OCI-M1 (cell line): ENCODE measurements at regions not wholly inside any gene's neighbourhood (a gene's known extent, or its start where the extent isn't known, plus 50 kb on each side); places are given as distances from the start of the nearest gene placed in this dataset.

Source experiments
- DNase-seq: peaks from one replicate; lab custom pipeline; 2025; lab: John Stamatoyannopoulos, UW

DNA sequence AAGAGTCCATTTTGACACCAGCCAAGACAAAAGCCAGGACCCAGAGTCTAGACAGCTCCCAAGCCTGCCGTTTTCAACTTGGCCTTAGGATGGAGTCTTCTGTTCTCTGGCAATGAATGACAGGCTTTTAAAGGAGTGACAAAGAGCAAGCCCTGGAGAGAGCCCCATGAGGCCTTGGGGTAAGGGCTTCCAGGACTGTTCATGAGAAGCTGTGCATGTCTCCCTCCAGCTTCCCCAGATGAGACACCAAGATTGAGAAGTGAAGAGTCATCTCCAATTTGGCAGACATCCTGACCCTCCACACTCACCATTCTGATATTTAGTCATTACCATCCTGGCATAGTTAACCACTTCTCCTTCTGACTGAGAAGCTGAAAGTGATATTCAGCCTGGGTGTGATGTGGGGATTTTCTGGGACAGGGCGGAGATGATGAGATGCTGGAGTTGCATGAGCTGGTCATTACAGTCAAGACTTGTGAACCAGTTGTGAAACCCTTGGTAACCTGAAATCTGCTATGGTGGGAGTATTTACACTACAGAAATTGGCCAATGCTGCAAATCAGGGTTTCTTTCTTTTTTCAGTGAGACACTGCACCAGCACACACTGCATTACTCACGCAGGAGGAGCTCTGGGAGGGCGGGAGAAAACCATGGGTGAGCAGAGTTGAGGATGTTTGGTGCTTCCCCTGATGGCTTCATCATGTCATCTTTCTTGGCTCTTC lies 77.8 kb downstream of the VCPKMT start:
- peak; percentile 84 for DNase-seq

DNA sequence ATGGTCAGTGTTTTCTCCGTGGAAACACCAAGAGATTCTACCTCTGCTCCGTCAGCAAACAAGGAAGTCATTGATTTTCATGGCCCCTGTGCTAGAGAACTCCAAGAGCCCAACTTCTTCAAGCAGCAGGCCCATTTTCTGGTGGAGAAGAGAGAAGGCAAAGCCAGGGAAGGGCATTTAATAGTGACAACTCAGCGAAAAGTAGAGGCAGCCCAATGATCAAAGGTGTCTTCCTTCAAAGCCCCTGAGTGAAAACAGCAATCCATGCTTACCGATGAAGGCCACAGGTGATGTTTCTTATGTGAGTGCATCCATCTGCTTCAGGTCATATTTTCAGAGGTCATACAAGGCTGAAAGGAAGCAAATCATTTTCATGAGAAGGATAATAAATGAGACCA lies 77.3 kb downstream of the VCPKMT start:
- DNase-seq, result no peak

DNA sequence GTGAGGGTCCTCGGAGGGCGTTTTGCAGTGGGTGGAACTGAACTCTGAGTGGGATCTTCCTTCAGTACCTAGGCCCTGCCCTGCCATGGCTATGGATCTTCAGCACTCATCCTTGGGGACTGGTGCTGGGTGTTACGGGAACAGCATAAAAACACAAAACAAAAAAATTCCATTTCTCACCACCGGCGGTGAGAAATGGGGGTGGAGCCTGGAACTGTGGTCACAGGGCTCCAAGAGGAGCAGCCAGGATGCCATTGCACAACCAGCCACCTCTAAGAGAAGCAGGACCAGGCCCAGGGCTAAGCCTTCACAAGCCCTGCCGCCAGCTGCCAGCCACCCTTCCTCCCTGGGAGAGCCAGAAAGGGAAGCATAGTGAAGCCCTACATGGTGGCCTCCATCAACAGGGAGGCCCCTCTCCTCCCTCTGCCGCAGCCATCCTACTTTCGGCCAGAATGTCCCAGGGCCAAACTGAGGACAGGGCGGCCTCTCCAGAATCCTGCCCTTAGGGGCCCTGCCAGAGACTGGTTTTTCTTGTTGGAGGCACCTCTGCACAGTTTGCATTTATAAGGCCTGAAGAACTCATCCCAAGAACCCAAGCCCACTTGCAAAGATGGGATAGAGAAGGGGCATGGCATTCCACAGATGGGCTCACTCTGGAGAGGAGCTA lies 76.5 kb downstream of the VCPKMT start:
- no peak for DNase-seq

DNA sequence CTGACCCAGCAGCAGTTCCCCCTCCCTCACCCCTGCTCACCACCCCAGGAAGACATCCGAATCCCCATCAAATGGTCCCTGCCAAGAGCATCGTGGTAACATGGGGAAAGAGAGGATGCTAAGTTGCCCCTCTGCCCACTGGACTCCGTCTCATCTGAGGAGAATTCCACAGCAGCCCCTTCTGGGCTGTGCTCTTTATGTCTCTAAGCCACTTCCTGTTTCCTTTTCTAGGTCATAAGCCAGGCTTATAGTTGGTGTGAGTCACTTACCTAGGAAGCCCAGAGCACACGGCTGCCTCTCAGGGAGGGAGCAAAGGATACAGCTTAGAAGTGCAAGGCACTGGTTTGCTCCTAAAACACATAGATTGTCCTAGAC lies 76.0 kb downstream of the VCPKMT start:
- peak; percentile 27 for DNase-seq

DNA sequence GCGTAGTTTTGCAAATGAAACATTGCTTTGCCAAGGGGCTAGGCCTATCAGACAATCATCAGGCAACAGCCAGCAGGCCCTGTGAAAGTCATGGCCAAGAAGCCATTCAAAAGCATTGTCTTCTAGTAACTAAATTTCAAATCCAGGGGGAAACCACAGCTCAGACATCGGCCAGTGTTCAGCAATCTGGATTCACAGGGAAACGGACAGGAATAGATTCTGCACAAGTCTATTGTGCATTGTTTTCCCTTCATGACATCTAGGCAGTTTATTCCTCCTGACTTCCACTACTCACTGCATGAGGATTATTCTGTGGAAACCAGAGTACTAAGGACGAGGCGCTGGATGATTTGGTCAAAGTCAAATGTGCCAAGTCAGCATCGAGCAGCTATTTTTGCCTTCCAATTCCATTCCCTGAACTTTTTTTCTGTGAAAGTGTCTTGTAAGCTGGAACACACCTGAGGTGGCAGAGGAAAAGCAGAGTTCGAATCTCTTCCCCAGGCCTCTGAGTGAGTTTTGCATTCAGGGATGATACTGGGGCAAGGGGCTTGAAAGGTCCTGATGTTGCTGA lies 75.4 kb downstream of the VCPKMT start:
- no peak for DNase-seq

DNA sequence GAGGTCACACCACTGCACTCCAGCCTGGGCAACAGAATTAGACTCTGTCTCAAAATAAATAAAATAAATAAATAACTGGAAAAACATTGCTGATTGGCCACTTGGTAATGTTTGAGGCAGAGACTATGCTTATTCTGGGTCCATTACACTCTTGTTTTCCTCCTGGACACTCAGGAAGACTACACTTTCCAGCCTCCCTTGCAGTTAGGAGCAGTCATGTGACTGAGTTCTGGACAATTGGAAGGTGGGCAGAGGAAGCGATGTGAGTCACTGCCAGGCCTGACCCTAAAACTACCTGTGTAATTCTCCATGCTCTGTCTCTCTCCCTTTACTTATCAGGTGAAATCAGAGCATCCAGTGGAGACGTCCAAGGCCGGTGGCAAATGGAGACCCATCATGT lies 74.4 kb downstream of the VCPKMT start:
- no peak for DNase-seq

DNA sequence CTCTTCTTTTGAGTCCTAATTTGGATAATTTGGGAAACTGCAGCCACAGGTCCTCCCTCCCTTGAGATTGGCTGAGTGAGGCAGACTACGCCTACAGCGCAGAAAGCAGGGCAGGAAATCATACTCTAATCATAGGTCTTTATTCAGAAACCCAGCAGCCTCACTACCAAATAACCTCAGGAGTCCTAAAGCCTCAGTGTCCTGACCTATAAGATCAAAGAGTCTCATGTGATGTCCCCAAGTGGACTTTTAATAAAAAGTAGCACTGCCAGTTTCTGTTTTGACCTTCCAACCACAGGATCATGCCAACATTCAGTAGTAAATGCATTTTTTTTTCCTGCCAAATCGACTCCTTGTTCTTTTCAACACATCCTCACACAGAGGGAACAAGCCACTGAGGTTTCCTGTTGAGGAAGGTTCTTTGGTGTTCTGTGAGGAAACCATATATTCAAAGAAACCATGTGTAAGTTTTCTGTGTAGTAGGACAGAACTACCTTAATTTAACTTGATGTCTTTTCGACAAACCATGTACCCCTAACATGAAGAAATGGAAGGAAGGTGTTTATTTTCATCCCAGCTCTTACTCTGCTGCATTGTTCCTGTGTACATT lies 72.2 kb downstream of the VCPKMT start:
- DNase-seq, result no peak

DNA sequence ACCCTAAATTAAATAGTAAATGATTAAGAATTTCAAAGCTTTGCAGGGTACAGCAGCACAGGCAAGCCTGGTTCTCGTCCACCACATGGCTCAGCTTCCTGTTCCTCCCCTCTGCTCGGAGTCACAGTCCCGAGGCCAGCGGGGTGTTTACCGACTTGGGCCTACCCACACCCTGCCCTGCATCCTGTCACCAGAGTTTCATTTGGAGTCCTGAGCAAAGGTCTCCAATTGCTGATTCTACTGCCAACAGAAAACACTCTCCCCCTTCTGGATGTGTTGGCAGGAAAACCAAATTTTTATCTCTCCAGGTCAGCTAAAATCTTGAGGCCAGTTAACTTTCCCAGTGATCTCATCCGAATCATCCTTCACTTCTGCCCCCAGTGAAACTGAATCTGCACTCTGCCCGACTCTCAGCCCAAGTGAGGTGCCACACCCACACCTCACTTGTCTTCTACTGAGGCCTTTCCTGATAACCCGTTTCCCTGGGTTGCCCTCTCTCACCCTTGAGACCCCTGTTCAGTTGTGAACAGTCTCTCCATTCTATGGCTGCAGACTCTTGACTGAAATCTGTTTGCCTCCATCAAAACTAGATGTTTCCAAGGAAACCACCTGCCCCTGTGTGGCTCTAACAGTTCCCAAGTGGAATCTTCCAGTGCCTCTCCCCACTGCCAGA lies 71.2 kb downstream of the VCPKMT start:
- DNase-seq, result peak; percentile 26

DNA sequence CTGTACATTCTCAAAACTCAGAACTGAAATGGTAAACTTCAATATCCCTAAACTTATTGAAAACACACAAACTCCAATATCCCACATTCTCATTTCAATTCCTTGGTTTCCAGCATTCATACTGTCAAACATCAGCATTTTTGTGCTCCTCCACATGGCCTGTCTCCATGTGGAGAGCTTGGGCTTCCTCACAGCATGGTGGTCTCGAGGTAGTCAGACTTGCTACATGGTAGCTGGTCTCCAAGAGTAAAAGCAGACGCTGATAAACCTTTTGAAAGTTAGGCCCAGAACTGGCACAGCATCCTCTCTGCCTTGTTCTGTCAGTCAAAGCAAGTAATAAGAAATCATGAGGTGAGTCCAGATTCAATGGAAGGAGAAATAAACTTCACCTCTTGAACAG lies 70.5 kb downstream of the VCPKMT start:
- DNase-seq, result no peak

DNA sequence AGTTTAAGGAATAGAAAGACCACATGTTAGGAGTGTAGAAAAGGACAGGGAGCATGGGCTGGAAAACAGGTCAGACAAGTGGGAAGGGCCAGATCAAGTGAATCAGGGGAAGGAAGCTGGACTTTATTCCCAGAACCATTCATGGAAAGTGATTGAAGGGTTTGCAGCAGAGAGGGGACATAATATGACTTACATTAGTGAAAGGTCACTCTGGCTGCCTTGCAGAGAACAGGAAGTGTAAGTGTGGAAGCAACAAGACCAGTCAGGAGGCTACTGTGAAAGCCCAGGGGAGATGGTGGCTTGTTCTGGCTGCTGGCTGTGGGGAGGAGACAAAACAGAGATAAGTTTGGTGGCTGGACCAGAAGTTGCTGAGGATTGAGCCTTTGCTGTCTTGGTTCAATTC lies 69.1 kb downstream of the VCPKMT start:
- DNase-seq, result peak; percentile 21

DNA sequence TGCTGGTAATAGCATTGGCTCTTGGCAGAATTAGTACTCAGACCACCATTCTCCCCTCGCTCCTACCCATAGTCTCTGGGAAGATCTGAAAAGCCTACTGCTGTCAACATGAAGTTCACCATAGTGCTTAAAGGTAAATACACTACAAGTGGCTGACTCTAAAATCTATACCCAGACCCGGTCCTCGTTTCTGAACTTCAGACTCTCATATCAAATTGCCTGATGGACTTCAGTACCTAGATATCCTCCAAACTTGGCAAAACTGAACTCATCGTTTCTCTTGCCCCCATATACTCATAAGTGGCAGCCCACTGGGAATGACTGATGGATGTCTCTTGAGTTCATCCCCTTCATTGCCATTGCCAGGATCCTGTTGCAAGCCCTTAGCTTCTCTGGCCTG lies 67.3 kb downstream of the VCPKMT start:
- no peak for DNase-seq

DNA sequence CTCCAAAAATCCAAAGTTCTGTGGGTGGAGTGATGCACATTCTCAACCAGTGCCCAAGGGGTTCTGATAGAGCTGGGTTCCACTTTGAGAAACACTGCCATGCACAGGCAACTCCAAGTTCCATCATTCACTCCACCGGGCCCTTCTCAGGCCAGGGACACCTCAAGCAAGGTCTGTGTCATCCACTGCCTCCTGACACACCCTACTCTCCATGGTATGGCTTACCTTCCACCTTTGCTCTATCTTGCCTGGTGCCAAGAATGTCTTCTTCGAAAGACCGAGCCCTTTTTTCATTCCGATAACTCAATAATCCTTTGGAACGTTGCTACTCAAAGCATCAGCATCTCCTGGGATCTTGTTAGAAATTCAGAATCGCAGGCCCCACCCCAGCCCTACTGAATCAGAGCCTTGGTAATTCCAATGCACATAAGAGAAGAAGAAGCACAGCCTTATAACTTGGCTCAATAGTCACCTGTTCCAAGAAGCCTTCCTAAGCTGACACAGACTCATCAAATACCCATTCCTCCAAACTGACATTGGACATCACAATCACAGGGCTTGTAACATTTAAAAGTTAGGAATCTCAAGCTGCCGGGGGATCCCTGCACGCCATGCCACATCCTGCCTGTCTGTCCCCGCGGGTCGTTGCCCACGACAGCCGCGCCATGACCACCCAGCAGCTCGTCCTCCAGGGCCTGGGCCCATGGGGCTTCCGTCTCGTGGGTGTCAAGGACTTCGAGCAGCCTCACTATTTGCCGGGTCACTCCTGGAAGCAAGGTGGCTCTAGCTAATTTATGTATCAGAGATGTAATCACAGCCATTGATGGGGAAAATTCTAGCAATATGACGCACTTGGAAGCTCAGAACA lies 66.4 kb downstream of the VCPKMT start:
- no peak for DNase-seq

DNA sequence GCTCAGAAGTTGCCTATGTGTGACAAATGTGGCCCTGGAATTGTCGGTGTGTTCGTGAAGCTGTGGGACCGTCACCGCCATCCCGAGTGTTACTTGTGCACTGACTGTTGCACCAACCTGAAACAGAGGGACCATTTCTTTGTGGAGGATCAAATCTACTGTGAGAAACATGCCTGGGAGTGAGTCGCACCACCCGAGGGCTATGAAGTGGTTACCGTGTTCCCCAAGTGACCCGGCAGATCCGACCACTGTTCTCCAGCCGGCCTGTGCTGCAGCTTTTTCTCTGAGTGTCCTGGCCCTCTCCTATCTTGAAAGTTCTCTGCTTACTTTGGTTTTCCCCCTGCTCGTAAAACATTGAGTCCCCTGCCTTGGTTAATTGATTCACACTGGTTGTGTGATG lies 65.3 kb downstream of the VCPKMT start:
- no peak for DNase-seq

DNA sequence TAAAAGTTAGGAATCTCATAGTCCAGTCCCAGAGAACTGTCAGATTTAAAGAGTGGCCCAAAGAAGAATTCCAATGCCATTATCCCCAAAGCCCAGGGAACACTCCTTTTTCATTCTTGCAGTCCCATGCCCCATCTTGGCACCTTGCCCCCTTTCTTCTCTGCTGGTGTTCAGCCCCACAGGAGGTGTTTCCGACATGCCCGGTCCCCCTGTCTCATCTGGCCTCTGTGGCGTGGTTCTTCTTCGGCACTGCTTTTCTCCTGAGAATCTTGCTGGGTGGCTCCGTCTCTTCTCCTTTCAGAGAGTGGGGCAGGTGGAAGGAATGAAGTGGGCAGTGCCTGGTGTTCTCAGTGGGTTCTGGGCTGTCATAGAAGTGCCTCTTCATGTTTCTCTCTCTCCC lies 64.7 kb downstream of the VCPKMT start:
- no peak for DNase-seq

DNA sequence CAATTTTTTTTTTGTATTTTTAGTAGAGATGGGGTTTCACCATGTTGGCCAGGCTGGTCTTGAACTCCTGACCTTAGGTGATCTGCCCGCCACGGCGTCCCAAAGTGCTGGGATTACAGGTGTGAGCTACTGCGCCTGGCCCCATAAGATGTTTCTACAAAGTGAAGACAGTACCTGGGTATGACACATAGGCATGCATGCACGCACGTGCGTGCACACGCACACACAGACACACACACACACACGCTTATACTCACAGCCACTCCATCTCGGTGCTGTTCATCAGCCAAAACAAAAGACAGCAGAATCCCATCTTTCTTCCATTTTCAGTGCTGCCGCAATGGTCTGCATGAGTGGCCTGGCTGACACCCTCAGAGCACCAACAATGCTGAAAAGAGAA lies 63.9 kb downstream of the VCPKMT start:
- DNase-seq, result no peak

DNA sequence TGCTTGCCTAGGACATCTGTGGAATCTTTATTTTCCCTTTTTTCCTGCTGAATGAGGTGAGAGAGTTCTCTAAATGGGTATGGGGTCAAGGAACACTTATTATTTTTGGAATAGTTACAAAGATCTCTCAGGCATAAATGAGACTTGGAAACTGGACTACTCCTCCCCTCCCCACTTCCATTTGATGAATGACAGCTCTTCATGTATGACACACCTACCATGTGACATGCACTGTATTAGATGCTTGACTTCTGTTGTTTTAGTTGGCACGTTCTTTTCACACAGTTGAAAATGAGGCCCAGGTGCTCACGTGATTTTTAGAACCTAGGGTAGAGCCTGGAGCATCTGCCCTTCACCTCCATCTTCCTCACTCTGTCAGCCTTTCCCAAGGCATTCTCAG lies 62.4 kb downstream of the VCPKMT start:
- no peak for DNase-seq

DNA sequence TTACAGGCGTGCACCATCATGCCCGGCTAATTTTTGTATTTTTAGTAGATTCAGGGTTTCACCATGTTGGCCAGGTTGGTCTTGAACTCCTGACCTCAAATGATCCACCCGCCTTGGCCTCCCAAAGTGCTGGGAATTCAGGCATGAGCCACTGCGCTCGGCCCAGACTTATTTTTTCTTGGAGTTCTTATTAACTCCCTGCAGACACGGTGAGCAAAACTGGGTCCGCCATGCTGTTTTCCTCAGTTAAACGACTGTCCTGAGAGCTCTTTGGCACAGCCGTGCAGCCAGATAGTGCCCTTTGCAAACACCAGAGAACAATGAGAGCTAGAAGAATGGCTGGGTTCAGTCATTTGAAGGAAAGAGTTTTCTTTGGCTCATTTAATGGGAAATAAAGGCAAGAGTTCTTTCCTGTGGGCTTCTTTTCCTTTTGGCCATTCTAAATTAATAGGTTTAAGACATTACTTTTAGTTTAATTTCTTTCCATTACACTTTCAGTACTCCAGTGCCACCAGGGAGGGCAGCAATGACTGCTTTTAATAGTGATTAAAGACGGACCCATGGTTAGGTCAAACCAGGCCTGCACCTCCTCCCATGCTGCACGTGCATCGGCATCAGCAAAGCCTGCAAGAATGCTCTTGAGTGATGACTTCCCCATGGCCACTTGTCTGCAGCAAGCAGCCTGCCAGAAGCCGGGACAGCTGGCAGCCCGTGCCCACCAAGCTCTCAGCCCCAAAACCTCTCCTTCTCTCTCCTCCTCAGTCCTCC lies 60.7 kb downstream of the VCPKMT start:
- DNase-seq, result peak; percentile 4

DNA sequence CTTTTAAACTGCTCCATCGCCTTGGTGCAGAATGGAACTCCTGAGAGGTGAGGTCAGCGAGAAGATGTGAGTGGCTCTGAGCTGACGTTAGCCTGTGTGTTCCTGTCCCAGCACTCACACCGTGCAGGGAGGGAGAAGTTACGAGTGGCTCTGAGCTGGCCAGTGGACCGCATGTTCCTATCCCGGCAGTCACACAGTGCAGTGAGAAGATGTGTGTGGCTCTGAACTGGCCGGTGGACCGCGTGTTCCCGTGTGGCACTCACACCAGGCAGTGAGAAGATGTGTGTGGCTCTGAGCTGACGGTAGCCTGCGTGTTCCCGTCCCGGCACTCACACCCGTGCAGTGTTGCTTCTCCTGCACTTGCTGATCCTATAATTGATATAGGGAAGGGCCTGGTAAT lies 59.9 kb downstream of the VCPKMT start:
- DNase-seq, result no peak

DNA sequence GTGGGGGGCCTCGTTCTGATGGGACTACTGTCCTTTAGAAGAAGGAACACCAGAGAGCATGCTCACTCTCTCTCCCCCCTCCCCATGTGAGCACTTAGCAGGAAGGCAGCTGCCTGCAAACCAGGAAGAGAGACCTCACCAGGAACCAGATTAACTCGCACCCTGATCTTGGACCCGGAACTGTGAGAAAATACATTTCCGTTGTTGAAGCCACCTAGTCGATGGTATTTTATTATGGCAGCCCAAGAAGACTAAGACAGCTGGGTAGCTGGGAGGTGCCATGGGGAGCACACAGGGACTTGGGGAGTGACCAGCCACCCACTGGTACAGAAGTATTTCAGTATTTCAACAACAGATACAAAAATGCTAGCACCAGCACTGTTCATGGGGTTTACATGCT lies 59.0 kb downstream of the VCPKMT start:
- DNase-seq, result no peak

DNA sequence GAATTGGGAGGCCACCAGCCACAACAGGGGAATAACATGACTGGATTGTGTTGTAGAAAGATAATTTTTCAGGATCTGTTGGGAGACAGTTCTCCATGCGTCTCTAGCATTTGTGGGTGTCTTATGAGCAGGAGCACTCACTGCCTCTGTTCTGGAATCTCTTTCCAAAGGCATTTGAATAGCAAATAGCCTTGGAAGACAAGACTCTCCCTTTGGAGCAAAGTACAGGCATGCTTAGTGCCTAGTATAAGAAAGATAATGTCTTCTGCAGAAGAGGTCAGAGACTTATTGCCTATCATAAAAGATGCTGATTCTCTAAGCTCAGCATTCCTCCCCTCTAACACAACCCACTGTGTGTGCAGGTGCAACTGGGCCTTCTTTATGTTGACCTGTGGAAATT lies 58.3 kb downstream of the VCPKMT start:
- DNase-seq, result no peak
